ENCODE measurements at regions not wholly inside any gene's neighbourhood (a gene's known extent, or its start where the extent isn't known, plus 50 kb on each side); places are given as distances from the start of the nearest gene placed in this dataset.
"Not testable (repeated sequence)": the region's sequence is repeated elsewhere in the genome, so short reads cannot be mapped to it uniquely, and the experiment has no call there.

GRCh38 chr1:72379072-72379471 lies 96.7 kb upstream of the NEGR1 start:
- DNase-seq = no peak

DNA sequence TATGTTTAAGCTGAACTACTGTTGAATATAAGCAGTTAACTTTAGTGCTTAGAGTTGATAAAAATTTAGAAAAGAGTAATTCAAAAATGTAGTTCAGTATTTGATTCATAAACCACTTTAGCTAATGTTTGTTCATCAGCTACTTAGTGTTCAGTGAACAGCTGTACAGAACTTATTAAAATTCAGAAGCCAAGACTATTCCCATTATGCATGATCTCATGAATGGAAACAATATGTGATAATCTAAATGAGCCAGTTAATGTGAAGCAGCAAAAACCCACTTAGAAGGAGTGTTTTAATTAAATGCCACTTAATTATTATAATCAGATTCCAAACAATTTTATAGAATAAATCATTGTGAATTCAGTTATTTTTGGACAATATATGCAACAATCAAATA lies 92.9 kb upstream of the NEGR1 start:
- no peak for DNase-seq
- no peaks in the 10 kb centered on the region for H3K9me3 ChIP-seq (ENCODE audit: insufficient read depth, low read length, severe bottlenecking)
- H3K27ac ChIP-seq (ENCODE audit: low read length) = peak overlapping the region; percentile 36; the same call in 1 of the 2 replicates
- no peak overlapping the region for H3K4me2 ChIP-seq (ENCODE audit: insufficient read depth, low read length)
- no peaks in the 10 kb centered on the region for H4K20me1 ChIP-seq (ENCODE audit: insufficient read depth, low read length)
- H3K4me3 ChIP-seq (ENCODE audit: low read depth in 1 of 2, low read length in 2 of 2) = no peak overlapping the region
- H3K4me1 ChIP-seq (ENCODE audit: insufficient read depth, low read length) = peaks cover 31% of the 10 kb centered on the region
- no peak for ATAC-seq (ENCODE audit: insufficient read depth, low read depth)
- TF ChIP-seq CTCF (IDR thresholded peaks at IDR 0.05; ENCODE audit: borderline replicate concordance, extremely low read depth, low read length, poor library complexity, severe bottlenecking) = no peak
- no peak for TF ChIP-seq EZH2 (IDR thresholded peaks at IDR 0.05; ENCODE audit: borderline replicate concordance, low read depth, low read length, severe bottlenecking)
- H2AFZ ChIP-seq (ENCODE audit: low read depth, low read length) = no peak overlapping the region
- H3K36me3 ChIP-seq (ENCODE audit: insufficient read depth, low read length) = no peaks in the 10 kb centered on the region
- H3K79me2 ChIP-seq (ENCODE audit: insufficient read depth, low read length) = no peaks in the 10 kb centered on the region
- no peak overlapping the region for H3K9ac ChIP-seq (ENCODE audit: low read depth, low read length)
- no peaks in the 10 kb centered on the region for H3K27me3 ChIP-seq (ENCODE audit: insufficient read depth, low read length, poor library complexity)

More at GRCh38 chr1:72379072-72379471, 96.7 kb upstream of the NEGR1 start:
- Histone ChIP-seq H3K27me3 (ENCODE audit: insufficient read depth, low read length, poor library complexity) (no peaks in the 10 kb centered on the region), H3K4me1 (ENCODE audit: insufficient read depth, low read length) (peaks cover 16% of the 10 kb centered on the region), H3K36me3 (ENCODE audit: insufficient read depth, low read length) (no peaks in the 10 kb centered on the region), H3K27ac (ENCODE audit: low read length) (no peak overlapping the region), H3K9ac (ENCODE audit: low read depth, low read length) (no peak overlapping the region), H4K20me1 (ENCODE audit: insufficient read depth, low read length) (no peaks in the 10 kb centered on the region), H3K9me3 (ENCODE audit: insufficient read depth, low read length, severe bottlenecking) (no peaks in the 10 kb centered on the region), H2AFZ (ENCODE audit: low read depth, low read length) (no peak overlapping the region), H3K4me2 (ENCODE audit: insufficient read depth, low read length) (no peak overlapping the region), H3K79me2 (ENCODE audit: insufficient read depth, low read length) (no peaks in the 10 kb centered on the region), H3K4me3 (ENCODE audit: low read depth in 1 of 2, low read length in 2 of 2) (no peak overlapping the region)
- no peak for TF ChIP-seq EZH2 (IDR thresholded peaks at IDR 0.05; ENCODE audit: borderline replicate concordance, low read depth, low read length, severe bottlenecking)
- TF ChIP-seq CTCF (IDR thresholded peaks at IDR 0.05; ENCODE audit: borderline replicate concordance, extremely low read depth, low read length, poor library complexity, severe bottlenecking) = no peak
- ATAC-seq (ENCODE audit: insufficient read depth, low read depth) = no peak

- Histone ChIP-seq H3K4me1 (ENCODE audit: insufficient read depth, low read length) (peaks cover 54% of the 10 kb centered on the region), H3K9me3 (ENCODE audit: insufficient read depth, low read length, severe bottlenecking) (no peaks in the 10 kb centered on the region), H3K36me3 (ENCODE audit: insufficient read depth, low read length) (no peaks in the 10 kb centered on the region), H2AFZ (ENCODE audit: low read depth, low read length) (no peak overlapping the region), H3K27me3 (ENCODE audit: insufficient read depth, low read length, poor library complexity) (no peaks in the 10 kb centered on the region), H3K9ac (ENCODE audit: low read depth, low read length) (no peak overlapping the region), H3K79me2 (ENCODE audit: insufficient read depth, low read length) (no peaks in the 10 kb centered on the region), H3K4me2 (ENCODE audit: insufficient read depth, low read length) (no peak overlapping the region), H3K4me3 (ENCODE audit: low read depth in 1 of 2, low read length in 2 of 2) (no peak overlapping the region), H3K27ac (ENCODE audit: low read length) (no peak overlapping the region), H4K20me1 (ENCODE audit: insufficient read depth, low read length) (no peaks in the 10 kb centered on the region)
- TF ChIP-seq CTCF (IDR thresholded peaks at IDR 0.05; ENCODE audit: borderline replicate concordance, extremely low read depth, low read length, poor library complexity, severe bottlenecking) (no peak), EZH2 (IDR thresholded peaks at IDR 0.05; ENCODE audit: borderline replicate concordance, low read depth, low read length, severe bottlenecking) (no peak)
- 0 out of 3 replicates have a peak, but pooled peaks have one; percentile 17 for ATAC-seq (ENCODE audit: insufficient read depth, low read depth)
- no peak for DNase-seq
Measured at GRCh38 chr1:72371259-72372035, 89.1 kb upstream of the NEGR1 start.

GRCh38 chr1:72370836-72371235 lies 88.5 kb upstream of the NEGR1 start:
- H3K9me3 ChIP-seq (ENCODE audit: insufficient read depth, low read length, severe bottlenecking); DNase-seq; H2AFZ ChIP-seq (ENCODE audit: low read depth, low read length); H4K20me1 ChIP-seq (ENCODE audit: insufficient read depth, low read length); H3K27ac ChIP-seq (ENCODE audit: low read length); ATAC-seq (ENCODE audit: insufficient read depth, low read depth); H3K4me2 ChIP-seq (ENCODE audit: insufficient read depth, low read length); H3K9ac ChIP-seq (ENCODE audit: low read depth, low read length); H3K4me3 ChIP-seq (ENCODE audit: low read depth in 1 of 2, low read length in 2 of 2); H3K79me2 ChIP-seq (ENCODE audit: insufficient read depth, low read length); H3K36me3 ChIP-seq (ENCODE audit: insufficient read depth, low read length); H3K27me3 ChIP-seq (ENCODE audit: insufficient read depth, low read length, poor library complexity): not testable (repeated sequence)
- H3K4me1 ChIP-seq (ENCODE audit: insufficient read depth, low read length) = peaks cover 60% of the 10 kb centered on the region
